IMR-90 (cell line): ENCODE measurements at regions not wholly inside any gene's neighbourhood (a gene's known extent, or its start where the extent isn't known, plus 50 kb on each side); places are given as distances from the start of the nearest gene placed in this dataset.

Source experiments
- MAFK ChIP-seq: IDR thresholded peaks from 2 replicates; pipeline ENCODE4 v1.6.1; 2012; ENCODE audit warnings: low read depth, low read length, improper control_type of control experiment
- MXI1 ChIP-seq: IDR thresholded peaks from 2 replicates; pipeline ENCODE4 v1.6.1; 2012; ENCODE audit warnings: low read depth, mild to moderate bottlenecking, low read length, moderate library complexity, borderline replicate concordance
- POLR2A ChIP-seq: IDR thresholded peaks from 2 replicates; pipeline ENCODE4 v1.6.1; 2012; ENCODE audit warnings: mild to moderate bottlenecking, low read depth, low read length
- RAD21 ChIP-seq: IDR thresholded peaks from 2 replicates; pipeline ENCODE4 v1.6.1; 2012; ENCODE audit warnings: low read length, improper control_type of control experiment
- RFX5 ChIP-seq: IDR thresholded peaks from 2 replicates; pipeline ENCODE4 v1.8.0; 2012; ENCODE audit warnings: low read depth, mild to moderate bottlenecking, low read length, moderate library complexity
- TF ChIP-seq, protein P1 (sequence below): conservative IDR thresholded peaks from 2 replicates; pipeline ENCODE4 v1.5.1; 2012; ENCODE audit warnings: mild to moderate bottlenecking, low read depth, low read length, improper control_type of control experiment

DNA sequence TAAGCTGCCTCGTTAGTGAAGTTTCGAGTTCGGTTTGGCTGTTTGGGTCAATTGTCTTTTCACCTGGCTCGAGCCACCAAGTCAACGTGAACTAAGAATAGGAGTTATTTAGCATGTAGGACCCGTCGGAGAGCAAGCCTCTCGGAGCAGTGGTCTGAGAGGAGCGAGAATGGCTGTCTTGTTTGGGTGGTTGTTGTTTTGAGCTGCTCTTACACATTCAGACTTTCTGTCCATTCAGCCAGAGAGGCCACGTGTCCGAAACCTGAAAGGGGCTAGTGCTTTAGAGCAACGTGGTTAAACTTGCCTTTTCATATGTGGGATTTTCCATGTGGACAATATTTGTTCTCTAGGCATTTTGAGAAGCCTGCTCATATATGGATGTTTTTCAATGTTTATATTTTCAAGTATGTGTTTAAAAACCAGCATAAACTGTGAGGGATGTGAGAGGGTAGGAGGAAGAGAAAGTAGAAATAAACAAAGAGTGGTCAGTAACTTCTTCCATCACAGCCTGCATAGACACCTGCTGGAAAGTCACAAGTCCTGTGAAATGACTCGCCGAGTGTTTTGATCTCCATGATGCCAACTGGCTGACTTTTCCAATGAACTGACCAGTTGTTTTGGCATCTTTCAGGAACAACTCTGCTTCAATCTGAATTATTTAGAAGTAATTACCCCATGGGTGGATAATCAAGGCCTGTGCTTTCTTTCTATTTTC, 221.0 kb downstream of the ASCL1 start:
- no peak for TF ChIP-seq MXI1
- TF ChIP-seq POLR2A, result no peak
- TF ChIP-seq RFX5, result no peak
- TF ChIP-seq, protein P1, sequence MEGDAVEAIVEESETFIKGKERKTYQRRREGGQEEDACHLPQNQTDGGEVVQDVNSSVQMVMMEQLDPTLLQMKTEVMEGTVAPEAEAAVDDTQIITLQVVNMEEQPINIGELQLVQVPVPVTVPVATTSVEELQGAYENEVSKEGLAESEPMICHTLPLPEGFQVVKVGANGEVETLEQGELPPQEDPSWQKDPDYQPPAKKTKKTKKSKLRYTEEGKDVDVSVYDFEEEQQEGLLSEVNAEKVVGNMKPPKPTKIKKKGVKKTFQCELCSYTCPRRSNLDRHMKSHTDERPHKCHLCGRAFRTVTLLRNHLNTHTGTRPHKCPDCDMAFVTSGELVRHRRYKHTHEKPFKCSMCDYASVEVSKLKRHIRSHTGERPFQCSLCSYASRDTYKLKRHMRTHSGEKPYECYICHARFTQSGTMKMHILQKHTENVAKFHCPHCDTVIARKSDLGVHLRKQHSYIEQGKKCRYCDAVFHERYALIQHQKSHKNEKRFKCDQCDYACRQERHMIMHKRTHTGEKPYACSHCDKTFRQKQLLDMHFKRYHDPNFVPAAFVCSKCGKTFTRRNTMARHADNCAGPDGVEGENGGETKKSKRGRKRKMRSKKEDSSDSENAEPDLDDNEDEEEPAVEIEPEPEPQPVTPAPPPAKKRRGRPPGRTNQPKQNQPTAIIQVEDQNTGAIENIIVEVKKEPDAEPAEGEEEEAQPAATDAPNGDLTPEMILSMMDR, result no peak
- no peak for TF ChIP-seq RAD21
- TF ChIP-seq MAFK, result no peak
